ENCODE measurements at regions not wholly inside any gene's neighbourhood (a gene's known extent, or its start where the extent isn't known, plus 50 kb on each side); places are given as distances from the start of the nearest gene placed in this dataset.
"Not testable (repeated sequence)": the region's sequence is repeated elsewhere in the genome, so short reads cannot be mapped to it uniquely, and the experiment has no call there.

- DNase-seq: no peak
These were observed 76.7 kb downstream of the RIN2 start for GRCh38 chr20:19834783-19835182.

- DNase-seq: no peak
These were observed 77.6 kb downstream of the RIN2 start for GRCh38 chr20:19835533-19836222.

DNA sequence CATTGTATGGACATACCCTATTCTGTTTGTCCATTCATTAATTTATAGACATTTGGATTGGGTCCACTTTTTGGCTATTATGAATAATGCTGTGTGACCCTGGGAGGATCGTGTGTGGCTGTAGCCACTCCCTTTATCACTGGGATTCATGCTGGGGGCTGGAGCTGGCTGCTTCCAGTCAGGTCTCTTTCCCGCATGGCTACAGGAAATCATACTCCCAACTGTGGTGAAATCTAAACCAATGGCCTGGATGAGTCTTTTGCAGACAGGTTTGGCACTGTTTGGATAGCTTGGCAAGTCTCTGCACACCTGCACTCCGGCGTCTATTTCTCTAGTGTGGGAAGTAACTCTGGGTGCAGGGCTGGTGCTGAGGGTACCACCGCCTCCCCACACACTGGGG is 80.4 kb downstream of the RIN2 start:
- DNase-seq: no peak

DNA sequence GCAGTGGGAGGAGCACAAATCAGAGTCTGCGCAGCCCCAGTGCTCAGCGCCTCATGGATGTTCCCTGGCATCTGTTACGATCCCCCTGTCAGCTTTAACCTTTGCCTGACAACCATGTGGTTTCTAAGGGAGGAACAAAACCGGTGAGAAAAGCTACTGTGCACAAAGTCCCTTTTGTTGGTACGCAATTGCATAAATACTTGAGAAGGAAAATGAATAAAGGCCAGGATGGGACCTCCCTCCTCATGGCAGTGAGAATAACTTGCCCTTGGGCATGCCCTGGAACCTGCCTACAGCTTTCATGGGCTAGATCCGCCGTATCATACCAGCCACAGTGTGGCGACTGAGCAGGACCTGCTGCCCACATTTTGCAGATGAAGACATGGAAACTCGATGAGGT is 81.0 kb downstream of the RIN2 start:
- DNase-seq: no peak

- peak; percentile 19 for DNase-seq
These were observed 82.2 kb downstream of the RIN2 start for GRCh38 chr20:19840111-19840710.

GRCh38 chr20:19841740-19842139 is 83.7 kb downstream of the RIN2 start:
- DNase-seq: no peak

DNA sequence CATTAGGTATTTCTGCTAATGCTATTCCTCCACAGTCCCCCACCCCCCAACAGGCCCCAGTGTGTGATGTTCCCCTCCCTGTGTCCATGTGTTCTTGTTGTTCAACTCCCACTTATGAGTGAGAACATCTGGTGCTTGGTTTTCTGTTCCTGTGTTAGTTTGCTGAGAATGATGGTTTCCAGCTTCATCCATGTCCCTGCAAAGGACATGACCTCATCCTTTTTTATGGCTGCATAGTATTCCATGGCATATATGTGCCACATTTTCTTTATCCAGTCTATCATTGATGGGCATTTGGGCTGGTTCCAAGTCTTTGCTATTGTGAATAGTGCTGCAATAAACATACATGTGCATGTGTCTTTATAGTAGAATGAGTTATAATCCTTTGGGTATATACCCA is 86.8 kb downstream of the RIN2 start:
- not testable (repeated sequence) for DNase-seq

GRCh38 chr20:19847383-19847782 is 89.3 kb downstream of the RIN2 start:
- DNase-seq: no peak

DNA sequence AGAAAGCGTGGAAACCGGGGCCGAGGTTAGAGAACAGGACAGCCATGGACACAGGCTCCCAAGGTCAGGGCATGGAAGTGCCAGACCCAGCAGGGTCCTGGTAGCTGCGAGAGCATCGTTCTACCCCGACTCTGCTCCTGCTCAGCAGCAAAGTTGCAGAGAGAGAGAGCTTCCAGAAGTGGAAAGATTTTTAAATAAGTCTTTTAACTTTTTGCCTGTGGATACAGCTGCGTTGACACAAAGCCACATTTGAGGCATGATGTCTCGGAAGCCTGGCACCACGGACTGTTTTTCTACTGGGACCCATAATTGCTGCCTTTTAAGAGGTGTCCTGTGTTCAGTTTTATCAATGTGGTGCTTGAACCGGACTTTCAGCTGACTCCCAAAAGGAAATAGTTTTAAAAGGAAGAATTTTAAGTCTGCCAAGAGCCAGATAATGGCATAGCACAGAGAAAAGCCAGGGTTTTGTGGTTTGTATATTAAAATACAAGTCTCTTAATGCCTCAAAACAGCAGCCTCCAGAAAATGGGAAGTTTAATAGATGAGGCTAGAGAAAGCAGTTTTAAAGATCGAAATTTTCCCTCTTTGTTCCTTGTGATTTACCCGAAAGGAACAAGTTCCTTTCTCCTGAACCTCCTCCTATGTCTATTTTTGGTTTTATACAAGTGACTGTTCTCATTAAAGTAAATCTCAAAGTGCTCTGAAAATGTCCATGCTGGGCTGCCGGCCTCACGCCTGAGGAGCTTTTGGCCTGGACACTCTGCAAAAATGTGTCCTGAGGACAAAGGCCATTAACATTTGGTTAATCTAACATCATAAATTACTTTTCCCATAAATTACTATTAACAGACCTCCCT is 91.5 kb downstream of the RIN2 start:
- DNase-seq: no peak

DNA sequence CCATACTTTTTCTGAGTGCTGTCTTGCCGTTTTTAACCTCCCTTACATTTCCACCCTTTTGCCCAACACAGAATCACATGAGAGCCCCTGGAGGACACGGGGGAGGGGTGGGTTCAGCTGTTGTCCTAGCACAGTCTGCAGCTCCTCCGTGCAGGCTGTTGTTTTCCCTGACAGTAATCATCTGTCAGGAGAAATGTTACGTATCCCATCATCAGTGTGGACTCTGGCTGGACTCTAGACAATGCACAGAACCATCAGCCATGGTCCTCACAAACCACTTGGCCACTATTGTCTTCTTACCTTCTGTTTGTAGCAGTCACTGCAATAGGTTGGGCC is 92.1 kb downstream of the RIN2 start:
- DNase-seq: no peak

DNA sequence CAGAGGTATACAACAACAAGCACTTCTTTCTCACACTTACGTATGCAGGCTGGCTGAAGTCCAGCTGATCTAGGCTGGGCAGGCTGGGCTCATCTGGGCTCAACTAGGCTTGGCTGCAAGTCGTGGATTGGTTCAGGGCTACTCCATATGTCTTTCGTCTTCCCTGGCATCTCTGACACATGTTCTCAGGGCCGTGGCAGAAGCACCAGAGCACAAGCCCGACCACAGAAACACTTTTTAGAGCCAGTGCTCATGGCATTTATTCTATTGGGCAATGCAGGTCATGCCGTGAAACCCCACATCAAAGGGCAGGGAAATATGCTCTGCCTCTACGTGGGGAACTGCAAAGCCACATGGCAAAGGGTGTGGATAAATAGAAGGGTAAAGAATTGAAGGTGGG is 93.8 kb downstream of the RIN2 start:
- no peak for DNase-seq

DNA sequence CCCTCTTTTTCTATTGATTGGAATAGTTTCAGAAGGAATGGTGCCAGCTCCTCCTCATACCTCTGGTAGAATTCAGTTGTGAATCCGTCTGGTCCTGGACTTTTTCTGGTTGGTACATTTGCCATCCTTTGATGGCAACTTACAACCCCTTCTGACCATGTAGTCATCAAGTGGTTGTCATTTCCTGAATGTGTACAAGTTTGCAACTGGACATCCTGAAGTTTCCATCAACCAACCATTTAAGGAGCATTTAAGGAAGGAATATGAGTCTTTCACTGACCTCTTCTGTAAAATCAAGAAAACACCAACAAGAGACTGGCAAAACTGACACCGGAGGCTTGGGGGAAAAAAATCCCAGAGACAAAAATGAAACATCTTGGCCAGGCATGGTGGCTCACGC is 97.4 kb downstream of the RIN2 start:
- DNase-seq: no peak

DNA sequence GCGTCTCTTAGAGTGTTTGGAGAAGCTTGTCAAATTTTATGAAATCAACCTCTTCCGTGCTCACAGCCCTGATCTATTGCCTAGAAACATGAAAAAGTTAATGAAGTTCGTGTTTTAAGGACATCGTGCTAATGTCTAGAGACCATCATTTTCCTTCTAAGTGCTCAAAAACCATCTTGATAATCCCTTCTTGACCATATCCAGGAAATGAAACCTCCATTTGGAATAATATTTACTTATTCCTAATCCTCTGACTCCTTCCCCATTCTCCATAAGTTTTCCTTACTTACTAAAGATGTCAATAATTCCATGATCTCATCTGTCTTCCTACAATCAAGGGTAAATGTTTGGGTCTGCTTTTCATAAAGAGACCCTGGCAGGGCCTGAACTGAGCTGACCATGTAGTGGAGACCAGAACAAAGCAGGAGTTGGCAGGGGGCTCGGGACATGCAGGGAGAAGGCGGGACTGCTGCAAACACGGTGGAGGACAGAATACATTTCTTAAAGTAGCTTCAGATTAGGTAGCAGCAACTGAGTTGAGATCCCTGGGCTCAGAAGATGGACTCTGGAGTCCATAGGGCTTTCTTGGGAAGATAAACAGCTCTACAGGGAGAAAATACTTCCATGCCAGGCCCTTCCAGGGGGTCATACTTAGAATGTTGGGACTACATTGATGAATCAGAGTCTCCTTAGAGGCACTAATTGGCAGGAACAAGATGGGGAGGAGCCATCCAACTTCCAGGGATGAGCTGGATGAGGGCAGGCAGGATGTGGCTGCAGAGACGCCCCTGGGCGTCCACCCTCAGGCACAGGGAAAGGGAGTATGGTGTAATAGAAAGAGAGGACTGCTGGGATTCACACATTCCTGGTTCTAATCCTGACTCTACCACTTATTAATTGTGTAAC is 100.7 kb downstream of the RIN2 start:
- no peak for DNase-seq

GRCh38 chr20:19859444-19859843 is 101.4 kb downstream of the RIN2 start:
- no peak for DNase-seq

- no peak for DNase-seq
These were observed 102.7 kb downstream of the RIN2 start for GRCh38 chr20:19860737-19861136.

- no peak for DNase-seq
These were observed 103.2 kb downstream of the RIN2 start for GRCh38 chr20:19861147-19861759.

DNA sequence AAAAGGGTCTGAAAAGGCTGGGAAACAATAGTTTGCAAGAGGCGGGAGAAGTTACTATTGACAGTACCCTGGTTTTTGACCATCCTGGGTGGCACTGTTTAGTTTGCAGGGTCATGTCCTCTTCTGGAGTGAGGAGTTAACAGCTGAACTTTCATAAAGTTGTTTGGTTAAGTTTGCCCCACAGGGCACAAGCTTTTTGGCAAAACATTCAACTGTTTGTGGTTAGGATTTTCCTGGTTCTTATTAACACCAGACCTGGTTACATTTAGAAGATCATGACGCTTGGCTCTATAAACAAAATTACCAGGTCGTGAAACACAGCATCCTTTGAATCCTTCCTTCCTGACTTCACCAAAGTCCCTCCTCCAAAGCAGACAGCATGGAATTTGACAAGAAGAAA is 106.1 kb downstream of the RIN2 start:
- DNase-seq: no peak

GRCh38 chr20:19866070-19866469 is 108.0 kb downstream of the RIN2 start:
- no peak for DNase-seq

- no peak for DNase-seq
These were observed 109.0 kb downstream of the RIN2 start for GRCh38 chr20:19867074-19867473.

GRCh38 chr20:19867940-19868371 is 109.9 kb downstream of the RIN2 start:
- peak; percentile 72 for DNase-seq

DNA sequence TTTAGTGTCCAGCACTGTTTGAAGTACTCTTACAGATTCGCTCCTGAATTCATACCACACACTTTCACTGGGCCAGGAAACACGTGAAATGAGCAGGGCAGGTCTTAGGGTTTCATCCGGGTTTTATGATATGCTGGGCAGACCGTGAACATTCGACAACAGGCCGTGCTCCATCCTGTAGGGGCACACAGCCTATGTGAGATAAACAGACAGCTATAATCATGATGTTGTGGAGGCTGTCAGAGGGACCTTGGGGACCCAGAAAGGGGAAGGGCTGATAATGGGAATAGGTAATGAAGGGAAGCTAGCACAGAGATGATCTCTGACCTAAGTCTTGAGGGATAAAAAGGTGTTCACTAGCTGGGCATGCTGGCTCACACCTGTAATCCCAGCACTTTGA is 110.4 kb downstream of the RIN2 start:
- DNase-seq: peak; percentile 39

DNA sequence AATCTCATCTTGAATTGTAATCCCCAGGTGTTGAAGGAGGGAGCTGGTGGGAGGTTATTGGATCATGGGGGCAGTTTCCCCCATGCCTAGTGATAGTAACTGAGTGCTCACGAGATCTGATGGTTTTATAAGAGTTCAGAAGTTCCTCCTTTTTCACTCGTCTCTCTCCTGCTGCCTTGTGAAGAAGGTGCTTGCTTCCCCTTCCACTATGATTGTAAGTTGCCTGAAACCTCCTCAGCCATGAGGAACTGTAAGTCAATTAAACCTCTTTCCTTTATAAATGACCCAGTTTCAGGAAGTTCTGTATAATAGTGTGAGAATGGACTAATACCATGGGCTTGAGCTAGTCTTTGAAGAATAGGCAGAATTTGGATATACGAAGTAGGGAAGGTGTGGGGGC is 113.9 kb downstream of the RIN2 start:
- DNase-seq: no peak

Data from hematopoietic multipotent progenitor cell treated with erythropoietin and hydrocortisone succinate and interleukin-3 and kit ligand, for 4 days (in vitro differentiated cells).